HFF-Myc (cell line): ENCODE measurements at regions not wholly inside any gene's neighbourhood (a gene's known extent, or its start where the extent isn't known, plus 50 kb on each side); places are given as distances from the start of the nearest gene placed in this dataset.

Experiments used
- DNase-seq: peaks from one replicate; pipeline ENCODE4 v3.0.0-alpha.2; 2011; ENCODE audit warnings: low read depth; ENCODE audit errors: extremely low read depth
- H3K4me3 ChIP-seq: replicated peaks from 2 replicates; pipeline ENCODE4 v1.5.1; 2011; ENCODE audit warnings: low read depth, mild to moderate bottlenecking, control low read depth, low read length
- TF ChIP-seq, protein P1 (sequence below): IDR thresholded peaks from 2 replicates; pipeline ENCODE4 v1.5.1; 2012; ENCODE audit warnings: mild to moderate bottlenecking, low read depth, low read length, control low read depth; ENCODE audit errors: missing control alignments

DNA sequence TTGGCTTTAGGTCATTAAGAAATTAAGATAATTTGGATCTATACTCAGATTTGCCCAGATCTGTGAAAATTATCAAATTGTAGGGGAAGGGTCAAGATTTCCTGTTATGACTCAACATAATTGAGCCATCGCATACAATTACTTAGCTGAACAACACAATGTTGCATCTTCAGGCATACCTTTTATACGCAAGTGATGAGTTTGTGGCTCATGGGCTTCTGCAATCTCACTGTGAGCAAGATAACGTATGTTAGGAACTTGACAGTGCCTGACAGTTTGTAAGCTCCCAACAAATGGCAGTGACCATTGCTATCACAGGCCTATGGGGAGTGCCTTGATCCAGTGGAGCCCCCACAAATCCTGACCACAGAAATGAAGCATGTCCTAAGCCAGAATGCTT lies 199.7 kb downstream of the BCAT1 start:
- H3K4me3 ChIP-seq: no peak overlapping the region
- DNase-seq: no peak
- TF ChIP-seq, protein P1, sequence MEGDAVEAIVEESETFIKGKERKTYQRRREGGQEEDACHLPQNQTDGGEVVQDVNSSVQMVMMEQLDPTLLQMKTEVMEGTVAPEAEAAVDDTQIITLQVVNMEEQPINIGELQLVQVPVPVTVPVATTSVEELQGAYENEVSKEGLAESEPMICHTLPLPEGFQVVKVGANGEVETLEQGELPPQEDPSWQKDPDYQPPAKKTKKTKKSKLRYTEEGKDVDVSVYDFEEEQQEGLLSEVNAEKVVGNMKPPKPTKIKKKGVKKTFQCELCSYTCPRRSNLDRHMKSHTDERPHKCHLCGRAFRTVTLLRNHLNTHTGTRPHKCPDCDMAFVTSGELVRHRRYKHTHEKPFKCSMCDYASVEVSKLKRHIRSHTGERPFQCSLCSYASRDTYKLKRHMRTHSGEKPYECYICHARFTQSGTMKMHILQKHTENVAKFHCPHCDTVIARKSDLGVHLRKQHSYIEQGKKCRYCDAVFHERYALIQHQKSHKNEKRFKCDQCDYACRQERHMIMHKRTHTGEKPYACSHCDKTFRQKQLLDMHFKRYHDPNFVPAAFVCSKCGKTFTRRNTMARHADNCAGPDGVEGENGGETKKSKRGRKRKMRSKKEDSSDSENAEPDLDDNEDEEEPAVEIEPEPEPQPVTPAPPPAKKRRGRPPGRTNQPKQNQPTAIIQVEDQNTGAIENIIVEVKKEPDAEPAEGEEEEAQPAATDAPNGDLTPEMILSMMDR: no peak

GRCh38 chr12:24748326-24748725 lies 200.6 kb downstream of the BCAT1 start:
- TF ChIP-seq, protein P1: no peak
- H3K4me3 ChIP-seq: no peak overlapping the region
- DNase-seq: no peak

- TF ChIP-seq, protein P1: no peak
- no peak for DNase-seq
- no peak overlapping the region for H3K4me3 ChIP-seq
Measured at GRCh38 chr12:24746864-24747263, 202.0 kb downstream of the BCAT1 start.

DNA sequence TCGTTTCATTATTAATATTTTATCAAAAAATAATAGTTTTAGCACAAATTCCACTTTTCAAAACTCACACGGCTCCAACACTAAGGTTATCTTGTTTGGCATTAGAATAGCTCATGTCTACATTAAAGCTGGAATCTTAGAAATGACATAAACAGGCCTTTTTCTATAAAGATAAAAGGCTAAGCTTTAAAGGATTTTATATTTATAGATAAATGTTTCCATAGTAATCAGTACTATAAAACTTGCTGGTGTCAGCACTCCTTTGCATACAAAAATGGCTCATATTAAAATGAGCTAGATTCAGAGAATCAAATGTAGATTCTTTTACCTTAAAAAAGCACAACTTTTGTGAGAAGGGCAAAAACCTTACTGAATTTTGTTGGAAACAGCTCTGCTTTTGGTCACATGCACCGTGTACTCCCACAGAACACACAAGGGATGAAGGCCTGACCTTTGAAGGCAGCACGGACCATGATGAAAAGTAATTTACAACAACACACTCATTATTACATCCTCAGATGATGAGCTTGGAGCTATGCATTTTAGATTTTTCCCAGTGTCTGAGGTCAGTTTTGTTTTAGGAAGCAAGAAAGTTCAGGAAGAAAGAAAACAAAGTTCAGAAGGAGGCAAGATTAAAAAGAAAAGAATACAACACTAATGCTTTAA lies 202.8 kb downstream of the BCAT1 start:
- DNase-seq: no peak
- no peak overlapping the region for H3K4me3 ChIP-seq
- TF ChIP-seq, protein P1: no peak

DNA sequence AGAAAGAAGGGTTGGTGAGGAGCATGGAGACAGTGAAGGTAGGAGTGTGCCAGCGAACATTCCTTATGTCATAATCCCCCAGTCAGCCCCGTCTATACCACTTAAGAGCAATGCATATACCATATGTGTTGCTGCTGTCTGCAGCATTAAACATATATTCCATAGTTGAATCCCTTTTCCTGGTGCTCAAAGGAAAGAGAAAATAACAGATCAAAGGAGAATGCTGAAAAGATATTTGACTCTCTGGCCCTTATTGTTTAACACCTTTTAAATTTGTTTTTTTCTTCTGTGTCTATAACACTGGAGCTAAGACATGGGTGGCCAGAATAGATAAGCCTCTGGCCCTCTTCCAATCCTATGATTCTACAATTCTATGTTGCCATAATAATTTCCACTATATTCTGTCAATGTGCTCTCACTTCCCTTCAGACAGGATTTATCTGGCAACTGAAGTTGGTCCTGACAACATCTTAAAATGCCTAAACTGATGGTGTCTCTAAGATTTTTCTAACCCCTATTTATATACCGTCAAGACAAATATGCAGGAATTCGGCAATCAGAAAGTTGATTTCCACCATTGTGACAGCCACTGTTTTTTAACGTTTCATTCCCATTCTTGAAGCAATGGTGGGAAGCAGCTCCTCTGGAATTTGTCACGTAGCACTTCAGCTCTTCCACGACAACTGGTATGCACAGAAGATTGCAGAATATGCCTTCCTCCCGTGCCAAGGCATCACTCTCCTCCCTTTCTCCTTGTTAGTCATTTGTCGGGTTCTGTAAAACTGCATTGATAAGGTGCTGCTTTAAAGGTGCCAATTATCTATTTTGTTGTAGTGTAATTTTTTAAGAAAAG lies 204.7 kb downstream of the BCAT1 start:
- TF ChIP-seq, protein P1: no peak
- H3K4me3 ChIP-seq: no peak overlapping the region
- DNase-seq: no peak

DNA sequence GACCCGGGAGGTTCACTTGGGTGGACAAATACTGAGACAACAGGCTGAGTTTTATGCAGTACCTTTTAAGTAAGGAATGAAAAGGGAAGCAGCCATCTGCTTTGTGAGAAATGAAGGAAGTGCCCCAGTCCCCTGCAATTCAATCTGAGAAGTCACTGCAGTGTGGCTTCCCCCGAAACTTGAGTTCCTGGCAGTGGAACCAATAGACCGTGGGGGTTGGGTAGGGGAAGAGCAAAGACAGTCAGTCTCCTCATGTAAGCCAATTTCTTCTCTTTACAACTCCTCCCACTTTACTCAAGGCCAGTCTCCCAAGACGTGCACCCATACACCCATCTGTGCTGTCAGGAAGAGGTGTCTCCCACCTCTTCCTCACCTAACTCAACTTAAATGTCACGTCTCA lies 206.5 kb downstream of the BCAT1 start:
- no peak overlapping the region for H3K4me3 ChIP-seq
- TF ChIP-seq, protein P1: no peak
- no peak for DNase-seq

GRCh38 chr12:24741216-24741615 lies 207.7 kb downstream of the BCAT1 start:
- no peak overlapping the region for H3K4me3 ChIP-seq
- TF ChIP-seq, protein P1: no peak
- no peak for DNase-seq
